Eye (tissue), 1 donor: ENCODE measurements at regions not wholly inside any gene's neighbourhood (a gene's known extent, or its start where the extent isn't known, plus 50 kb on each side); places are given as distances from the start of the nearest gene placed in this dataset.
A peak's percentile ranks its signal among the peaks of the same experiment; 100 is the strongest.

ENCODE experiments used
- DNase-seq: peaks from one replicate; pipeline ENCODE4 v3.0.0-alpha.2; 2015

DNA sequence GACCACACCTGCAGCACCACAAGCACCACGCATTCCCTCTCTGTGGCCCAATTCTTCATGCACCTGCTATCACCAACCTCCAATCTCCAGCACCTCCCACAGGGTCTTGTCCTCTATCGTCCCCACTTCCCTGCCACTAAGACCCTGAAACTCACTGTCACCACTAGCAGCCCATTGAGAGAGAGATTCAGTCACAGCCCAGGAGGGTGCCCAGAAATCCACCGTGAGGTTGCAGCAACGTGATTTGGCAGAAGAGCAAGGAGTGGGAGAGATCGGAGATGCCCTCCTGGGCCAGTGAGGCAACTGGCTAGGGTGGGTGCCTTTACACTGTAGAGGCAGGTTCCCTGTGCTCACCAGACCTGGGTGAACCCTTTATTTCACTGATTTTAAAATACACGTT is 90.1 kb downstream of the ANKRD60 start:
- no peak for DNase-seq

DNA sequence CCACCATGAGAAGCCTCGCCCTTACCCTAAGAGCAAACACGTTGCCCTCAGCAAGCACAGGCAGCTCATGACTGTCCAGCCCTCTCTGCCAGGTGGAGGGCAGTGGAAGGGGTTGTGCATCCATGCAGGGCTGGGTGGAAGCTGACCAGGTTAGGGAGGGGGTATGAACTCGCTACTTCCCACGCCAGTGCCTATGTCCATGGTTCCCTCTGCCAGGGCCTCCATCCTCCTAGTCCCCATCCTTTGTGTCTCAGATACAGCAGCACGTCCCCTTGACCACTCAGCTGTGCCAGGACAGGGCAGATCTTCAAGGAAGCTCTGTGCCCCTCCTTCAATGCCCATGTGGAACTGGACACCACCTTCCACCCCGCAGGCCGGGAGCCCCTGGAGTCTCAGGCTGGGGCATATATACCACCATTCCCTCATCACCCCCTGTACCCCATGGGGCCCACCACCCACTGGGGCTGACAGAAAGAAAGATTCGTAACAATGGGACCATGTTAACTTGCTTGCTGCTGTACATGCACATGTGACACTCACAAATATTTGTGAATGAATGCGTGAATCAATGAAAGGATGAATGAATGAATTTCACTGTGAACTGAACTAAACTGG is 90.7 kb downstream of the ANKRD60 start:
- no peak for DNase-seq

GRCh38 chr20:58137236-58137635 is 91.2 kb downstream of the ANKRD60 start:
- DNase-seq, result no peak

DNA sequence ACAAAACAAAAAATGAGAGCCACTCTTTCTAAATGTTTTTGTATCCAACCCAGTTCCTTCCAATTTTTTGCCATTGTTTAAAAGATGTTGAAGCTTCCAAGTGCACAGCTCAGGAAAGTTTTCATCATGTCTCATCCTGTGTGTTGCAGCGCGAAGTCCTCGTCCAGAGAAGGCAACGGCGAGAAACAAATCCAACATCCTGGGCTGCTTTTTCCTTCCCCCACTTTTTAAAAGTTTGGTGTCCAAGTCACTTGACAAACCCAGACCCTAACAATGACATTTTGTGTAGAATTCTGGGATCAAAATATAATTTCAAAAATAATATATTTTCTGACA is 92.3 kb downstream of the ANKRD60 start:
- DNase-seq, result peak; percentile 37

DNA sequence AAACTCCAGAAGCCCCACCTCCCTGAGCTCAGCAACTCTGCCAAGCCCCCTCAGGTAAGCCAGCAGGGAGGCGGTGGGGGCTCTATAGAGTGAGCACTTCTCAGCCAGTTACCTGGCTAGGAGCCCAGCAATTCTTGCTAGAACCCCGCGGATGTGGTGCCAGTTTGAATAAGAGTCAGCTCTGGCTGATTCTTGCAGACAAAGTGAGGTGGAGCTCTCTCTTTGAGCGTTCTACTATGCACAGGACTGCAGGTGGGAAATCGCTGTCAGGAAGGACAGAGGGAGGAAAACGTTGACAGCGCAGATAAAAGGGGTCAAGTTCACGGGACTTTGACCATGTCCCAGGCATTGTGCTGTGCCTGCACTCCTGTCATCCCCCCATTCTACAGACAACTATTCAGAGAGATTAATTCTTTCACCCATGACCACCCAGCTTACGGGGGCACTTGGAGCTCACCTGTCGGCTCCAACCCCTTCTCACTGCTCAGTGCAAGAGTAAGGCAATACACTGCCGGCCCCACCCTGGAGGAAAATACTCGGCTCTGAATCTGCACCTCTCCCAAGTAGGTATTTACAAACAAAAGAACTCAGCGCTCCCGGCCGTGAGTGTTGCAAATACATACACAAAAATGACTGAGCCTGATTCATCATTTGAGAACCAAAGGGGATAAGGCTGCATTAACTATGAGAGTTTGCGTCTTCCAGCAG is 92.9 kb downstream of the ANKRD60 start:
- DNase-seq, result peak; percentile 46

DNA sequence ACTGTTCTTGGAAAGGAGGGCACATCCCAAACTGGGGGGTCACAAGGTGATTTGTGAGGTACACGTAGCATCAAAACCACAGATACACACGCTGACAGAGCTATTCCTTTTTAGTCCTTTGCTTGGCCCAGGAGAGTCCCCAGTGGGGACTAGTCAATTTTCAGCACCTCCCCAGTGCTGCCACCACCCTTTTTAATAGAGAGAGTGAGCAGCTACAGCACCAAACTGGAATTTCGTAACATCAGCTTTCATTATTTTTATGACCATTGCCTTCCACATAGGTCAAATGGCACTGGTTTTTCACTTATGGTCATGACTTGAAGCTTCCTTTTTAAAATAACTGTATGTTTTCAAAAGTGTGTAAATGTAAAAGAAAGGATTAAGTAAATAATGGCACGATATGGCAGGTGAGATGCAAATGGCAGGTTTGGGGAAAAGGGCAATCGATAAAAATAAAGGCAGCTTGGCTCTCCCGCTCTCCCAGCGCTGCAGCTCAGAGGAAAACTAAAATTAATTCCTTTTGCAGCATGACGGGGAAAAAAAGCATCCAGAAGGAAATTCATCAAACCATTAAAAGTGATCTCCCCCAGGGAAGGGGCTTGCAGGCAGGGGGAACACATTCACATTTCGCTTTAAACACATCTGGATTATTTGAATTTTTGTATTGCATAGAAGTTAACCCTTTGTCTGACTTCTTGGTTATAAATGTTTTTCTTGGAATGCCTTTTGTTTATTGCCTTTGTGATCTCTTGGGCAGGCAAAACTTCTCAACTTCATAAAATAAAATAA is 95.2 kb downstream of the ANKRD60 start:
- peak; percentile 48 for DNase-seq

- DNase-seq, result peak; percentile 80
Measured at GRCh38 chr20:58131551-58132142, 96.8 kb downstream of the ANKRD60 start.

DNA sequence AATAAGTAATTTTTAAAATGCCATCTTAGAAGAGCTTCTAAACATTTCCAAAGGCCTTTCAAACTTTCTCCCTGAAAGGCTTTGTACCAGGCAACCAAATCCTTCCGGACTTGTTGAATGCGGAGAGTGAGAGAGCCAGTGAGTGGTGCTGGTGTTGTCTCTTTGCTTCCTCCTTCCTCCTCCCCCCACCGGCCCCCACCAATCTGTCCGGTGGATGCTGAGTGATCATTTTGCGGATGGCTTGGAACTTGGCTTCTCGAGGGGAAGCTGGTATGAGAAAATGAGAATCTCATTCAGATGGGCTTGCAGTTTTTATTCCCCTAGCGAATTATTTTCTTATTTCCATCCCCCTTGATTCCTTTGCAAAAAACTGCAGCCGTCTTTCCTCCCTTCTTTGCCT is 97.3 kb downstream of the ANKRD60 start:
- peak; percentile 87 for DNase-seq

DNA sequence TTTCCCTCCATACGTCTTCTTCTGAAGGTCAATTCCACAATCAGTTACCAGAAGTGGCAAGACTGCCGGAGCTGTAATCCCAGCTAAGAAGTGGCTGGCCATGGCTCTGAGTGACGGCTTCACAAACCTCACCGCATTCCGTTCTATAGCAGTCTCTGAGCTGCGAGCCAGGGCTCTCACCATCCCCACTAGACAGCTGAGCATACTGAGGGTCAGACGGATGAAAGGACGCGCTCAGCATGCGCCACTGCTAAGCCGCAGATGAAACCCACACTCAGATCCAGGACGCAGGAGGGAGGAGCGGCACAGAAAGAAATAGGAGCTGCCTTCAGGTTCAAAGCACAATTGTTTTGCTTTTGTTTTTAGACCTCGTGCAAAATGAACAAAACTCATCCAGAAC is 97.9 kb downstream of the ANKRD60 start:
- peak; percentile 60 for DNase-seq

DNA sequence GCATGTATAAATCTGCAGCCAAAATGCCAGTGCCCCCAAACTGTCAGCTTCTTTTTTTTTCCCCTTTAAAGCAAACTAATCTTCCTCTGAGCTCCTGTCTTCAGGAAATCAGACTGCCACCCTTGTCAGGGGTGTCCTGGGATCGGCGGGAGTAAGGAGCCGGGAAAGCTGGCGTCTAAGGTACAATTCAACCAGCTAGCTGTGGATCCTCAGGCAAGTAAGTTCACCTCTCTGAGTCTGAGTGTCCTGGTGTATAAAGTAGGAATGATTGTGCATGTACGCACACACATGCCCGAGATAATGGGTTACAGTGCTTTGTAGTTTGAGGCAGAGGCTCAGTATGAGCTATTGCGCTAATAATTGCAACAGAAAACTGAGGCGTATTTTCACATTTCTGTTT is 98.3 kb downstream of the ANKRD60 start:
- DNase-seq, result peak; percentile 48

DNA sequence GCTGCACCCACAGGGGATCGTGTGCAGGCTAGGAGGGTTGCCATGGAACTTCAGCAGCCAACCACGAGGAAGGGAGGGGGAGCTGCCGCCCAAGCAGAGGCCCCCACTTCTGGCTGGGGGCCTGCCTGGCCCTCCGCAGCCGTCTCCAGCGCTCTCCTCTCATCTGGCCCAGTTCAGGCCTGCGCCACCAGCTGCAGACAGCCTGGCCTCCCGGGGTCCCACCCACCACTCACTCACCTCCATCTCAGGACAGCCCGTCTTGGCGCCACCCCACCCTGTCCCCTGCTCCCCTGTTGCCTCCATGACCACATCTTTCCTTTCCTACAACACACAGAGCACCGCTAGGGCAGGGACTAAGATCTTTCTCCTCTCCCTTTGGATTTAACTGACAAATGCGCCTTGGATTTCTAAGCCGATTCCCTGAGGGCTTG is 98.7 kb downstream of the ANKRD60 start:
- peak; percentile 39 for DNase-seq

DNA sequence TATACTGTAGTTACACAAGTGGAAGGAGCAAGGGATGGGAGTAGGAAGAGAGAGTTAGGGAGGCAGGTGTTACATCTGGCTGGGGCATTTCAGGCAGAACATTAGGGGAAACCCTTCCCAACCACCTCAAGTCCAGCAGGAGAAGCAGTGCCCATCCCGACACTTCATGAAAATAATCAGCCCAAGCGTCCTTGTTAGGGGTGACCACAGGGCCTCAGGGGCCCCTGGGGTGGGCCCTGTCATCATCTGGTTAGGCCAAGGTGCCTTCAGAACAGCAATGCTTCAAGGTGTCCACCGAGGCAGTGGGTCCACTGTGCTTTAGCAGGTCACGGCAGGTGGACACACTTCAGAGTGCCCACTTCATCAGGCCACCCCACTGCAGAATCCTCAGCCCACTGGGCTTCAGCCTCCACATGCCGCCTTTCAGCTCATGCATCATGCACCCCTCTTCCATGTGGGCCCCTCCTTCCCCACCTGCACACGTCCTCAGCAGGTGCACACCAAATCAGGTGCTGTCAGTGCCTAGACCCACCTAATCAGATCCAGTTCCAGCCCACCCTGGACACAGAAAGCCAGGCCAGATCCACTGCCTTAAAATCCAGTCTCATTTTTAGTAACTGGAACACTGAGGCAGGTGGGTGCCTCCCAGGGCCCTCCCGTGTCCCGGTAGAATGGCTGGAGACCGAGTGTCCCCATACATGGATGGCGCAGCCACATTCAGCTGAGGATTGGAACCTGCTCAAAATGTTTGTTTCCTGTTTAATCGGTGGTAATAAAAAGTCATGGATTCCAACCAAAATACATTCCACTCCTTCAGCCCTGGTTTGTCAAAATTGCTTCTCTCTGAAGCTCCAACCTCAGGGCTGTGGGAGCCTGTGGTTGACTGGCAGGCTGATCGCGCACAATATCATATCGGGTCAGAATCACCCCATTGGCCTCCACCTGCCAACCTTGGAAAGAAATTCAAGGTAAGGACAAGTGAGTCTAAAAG is 99.5 kb downstream of the ANKRD60 start:
- no peak for DNase-seq

DNA sequence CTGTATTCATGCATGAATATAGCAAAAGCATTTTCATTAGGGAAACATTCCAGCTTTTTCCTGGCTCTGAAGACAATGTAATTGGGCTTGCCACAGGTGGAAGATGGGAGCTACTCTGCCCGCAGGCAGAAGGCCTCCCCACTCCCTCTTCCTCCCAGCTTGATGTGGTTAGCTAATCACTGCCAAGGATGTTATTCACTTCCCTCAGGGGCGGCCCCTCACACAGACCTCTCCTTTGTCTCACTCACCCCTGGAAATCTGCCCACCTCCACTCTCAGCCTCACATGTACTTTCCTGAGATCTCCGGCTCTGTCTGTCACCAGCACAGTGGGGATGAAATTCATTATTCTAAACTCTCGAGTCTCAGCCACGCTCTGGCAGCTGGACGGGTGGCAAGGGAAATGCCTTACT is 100.7 kb downstream of the ANKRD60 start:
- DNase-seq, result peak; percentile 63

DNA sequence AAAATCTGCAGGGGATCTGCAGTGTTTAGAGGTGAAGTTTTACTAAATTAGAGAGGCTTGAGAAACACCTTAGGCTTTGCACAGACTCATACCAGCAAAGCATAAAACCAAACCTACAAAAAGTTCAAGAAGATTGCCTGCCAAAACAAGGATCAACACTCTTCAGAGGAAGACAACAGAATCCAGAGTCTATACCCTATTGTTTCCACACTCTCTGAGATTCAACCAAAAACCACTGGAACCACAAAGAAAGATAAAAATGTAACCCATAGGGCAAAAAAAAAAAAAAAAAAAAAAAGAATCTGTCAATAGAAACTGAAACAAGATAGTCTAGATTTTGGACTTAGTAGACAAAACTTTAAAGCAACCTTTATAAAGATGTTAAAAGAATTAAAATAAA is 102.7 kb downstream of the ANKRD60 start:
- DNase-seq, result no peak

GRCh38 chr20:58117944-58118343 is 110.5 kb downstream of the ANKRD60 start:
- DNase-seq, result no peak

DNA sequence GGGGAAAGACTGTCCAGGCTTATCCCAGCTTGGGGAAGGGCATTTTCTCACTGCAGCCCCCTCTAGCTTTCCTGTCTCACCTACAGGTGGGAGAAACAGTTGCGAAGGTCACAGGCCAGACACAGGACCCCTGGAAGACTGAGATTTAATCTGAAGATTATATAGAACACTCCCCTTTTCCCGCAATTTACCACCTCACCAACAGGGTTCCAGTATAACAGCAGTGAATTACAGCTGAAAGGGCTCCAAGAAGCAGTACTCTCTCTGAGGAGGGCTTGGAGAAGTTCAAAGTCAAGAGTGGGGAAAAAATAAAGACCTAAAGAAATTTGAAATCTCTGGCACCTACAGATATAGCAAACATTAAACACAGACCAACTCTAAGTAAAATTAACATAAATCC is 111.9 kb downstream of the ANKRD60 start:
- DNase-seq, result no peak

DNA sequence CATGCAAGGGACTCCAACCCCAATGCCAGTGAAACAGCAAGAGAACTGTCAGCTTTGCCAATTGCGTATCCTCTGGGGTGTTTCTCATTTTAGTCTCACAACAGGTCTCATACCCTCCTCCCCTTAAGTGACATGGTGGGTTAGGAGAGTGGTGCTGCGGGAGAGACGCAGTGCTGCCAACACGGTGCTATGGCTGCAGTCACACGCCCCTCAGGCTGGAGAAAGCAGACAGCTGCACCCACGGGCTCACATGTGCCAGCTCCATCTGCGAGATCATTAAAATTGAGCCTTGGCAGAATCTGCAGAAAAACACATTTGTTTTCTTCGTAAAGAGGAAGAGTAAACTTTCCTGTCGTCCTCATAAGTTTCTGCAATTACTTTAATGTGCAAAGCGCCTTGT is 114.7 kb downstream of the ANKRD60 start:
- DNase-seq, result no peak

DNA sequence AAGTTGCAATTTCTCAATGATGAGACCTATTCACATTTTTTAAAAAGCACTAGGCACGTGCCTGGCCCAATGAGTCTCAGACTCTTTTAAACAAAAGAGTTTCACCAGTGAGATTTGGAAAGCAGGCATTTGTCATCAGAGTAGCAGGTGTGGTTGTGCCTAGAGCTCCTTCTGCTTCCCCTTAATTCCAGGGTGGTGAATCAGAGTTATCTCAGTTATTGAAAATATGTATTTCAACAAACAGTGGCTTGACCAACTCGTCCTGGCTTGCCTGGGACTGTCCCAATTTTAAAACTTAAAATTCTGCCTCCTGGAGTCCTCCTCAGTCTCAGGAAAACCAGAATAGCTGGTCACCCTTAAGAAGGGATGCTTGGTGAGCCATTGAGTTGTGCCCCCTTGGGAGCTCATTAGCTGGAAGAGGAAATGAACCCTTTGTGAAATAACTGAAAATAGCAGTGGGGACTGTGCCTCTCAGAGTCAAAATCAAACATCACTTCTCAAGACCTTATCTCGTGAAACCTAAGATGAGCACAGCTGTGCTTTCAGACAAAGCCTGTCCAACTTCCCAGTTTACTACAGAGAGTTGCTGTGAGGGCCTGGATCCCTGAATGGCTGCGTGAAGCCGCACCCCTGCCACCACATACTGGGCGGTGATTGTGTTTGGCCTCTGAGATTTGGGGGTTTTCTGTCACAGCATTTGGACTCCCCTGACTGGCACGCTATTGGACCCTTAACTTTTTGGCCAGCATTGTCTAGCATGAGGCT is 116.3 kb downstream of the ANKRD60 start:
- DNase-seq, result peak; percentile 24

DNA sequence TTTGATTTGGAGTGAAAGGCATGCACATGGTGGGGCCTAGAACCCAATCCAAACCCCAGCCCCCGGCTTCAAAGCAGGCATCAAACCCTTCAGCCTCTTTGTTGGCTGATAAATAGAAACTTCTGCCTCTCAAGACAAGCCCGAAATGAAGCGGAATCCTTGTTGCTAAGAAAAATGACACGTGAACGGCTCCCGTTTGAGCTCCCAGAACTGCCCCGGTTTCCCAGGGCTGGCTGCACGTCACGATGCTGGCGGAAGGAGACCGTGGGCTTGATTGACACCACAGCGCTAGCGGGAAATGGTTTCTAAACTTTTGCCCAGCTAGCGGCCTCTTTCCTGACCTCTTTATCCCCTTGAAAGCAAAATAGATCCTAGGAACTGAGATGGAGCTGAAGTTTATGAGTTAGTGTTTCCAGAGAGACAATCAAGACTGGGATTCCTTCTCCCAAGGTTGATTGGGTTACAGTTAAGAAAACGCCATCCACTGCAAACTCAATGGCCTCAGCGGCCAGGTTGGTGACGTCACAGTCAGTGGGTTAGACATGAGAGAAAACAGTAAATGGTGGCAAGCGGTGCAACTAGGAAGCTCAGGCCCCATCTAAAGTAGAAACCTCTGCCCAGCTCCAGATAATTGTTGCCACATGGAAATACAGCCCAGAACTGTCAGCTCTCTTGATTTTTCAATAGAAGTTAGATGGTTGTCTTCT is 117.0 kb downstream of the ANKRD60 start:
- DNase-seq, result peak; percentile 32

- no peak for DNase-seq
Measured at GRCh38 chr20:58109918-58110635, 118.4 kb downstream of the ANKRD60 start.
